Fibroblast of skin of left quadriceps (primary cell): ENCODE measurements at regions not wholly inside any gene's neighbourhood (a gene's known extent, or its start where the extent isn't known, plus 50 kb on each side); places are given as distances from the start of the nearest gene placed in this dataset.

ENCODE experiments used
- DNase-seq, 2 experiments: peaks; one replicate each; pipeline ENCODE4 v3.0.0-alpha.2; 2013; ENCODE audit warnings: low read depth in 2 of 2

DNA sequence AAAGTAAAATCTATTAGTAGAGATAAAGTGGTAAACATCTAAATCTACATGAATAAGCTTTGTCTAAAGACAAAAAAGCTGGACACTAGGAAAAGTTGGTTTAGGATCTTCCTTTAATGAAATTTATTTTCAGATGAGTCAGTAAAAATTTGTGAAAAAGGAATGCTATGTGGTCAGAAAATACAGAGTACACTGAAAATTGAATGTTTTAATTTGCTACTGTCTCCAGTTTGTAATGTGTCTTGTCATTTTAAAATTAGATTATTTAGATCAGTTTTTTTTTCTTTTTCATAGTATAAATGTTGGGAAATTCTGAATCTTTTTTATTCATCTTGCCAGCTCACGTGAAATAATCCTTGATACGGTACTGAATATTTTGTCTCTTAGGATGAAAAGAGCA lies 56.9 kb downstream of the SLITRK6 start:
- no peak for DNase-seq

DNA sequence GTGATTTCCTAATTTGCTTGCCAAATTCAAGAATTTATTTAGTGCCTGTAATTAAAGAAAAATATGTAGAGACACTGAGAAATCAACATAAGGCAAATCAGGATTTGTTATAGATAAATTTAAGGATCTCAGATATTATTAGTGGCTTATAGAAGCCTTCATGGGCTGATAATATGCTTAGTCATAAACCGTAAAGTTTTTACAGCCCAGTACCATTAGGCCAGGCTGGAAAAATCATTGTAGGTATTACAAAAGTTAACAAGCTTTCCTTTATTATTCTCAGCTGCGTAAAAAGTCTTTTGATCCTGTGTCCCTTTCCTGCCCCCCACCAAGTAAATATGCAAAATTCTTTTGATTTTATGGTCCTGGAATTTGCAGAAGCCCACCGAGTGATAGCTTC lies 58.2 kb downstream of the SLITRK6 start:
- no peak for DNase-seq

DNA sequence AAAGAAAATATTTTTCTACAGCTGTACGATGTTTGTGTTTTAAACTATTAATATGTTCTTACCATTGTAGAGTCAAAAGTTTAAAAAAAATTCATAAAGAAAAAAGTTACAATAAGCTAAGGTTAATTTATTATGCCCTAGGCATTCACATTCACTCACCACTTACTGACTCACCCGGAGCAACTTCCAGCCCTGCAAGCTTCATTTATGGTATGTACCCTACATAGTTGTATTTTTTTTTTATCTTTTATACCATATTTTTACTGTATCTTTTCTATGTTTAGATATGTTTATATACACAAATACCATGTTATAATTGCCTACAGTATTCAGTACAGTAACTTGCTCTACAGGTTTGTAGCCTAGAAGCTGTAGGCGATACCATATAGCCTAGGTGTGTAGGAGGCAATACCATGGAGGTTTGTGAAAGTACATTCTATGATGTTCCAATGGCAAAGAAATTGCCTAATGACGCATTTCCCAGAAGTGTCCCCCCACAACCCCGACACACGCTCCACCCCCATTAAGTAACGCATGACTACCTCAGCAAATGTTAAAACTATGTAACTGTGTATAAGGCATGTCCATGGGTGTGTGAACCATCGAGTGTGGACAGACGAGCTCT lies 60.4 kb downstream of the SLITRK6 start:
- DNase-seq, result peak; percentile 5 to 8

DNA sequence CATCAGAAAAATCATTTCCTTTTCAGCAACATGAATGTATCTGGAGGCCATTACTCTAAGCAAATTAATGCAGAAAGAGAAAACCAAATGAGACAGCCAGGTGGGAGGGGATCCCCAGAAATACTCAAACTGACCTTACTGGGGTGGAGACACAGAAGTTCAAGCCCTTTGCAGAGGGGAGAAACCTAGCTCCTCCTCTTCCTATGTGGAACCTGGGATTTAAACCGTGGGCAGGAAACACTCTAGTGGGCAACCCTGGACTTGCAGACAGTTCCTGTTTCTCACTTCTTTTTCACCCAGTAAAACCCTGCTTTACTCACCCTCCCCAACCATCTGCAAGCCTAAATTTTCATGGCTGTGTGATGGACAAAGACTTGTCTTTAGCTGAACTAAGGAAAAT lies 61.3 kb downstream of the SLITRK6 start:
- no peak for DNase-seq

DNA sequence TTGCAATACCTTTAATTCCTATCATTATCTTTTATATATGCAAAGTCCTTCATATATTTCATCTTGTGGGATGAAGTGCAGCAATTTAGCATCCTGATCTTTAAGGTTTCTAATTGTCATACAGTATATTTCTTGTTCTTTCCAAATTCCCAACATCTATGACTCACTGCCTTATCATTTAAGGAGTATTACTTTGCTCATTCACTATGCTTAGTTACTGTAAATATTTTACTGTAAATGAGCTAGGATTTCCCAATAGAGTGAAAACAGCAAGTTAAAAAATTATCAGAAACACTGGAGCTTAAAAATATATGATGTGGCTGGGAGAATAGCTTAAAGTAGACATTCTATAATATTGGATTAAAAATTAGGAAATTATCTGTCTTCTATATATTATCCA lies 69.9 kb downstream of the SLITRK6 start:
- peak; percentile 22 to 31 for DNase-seq

DNA sequence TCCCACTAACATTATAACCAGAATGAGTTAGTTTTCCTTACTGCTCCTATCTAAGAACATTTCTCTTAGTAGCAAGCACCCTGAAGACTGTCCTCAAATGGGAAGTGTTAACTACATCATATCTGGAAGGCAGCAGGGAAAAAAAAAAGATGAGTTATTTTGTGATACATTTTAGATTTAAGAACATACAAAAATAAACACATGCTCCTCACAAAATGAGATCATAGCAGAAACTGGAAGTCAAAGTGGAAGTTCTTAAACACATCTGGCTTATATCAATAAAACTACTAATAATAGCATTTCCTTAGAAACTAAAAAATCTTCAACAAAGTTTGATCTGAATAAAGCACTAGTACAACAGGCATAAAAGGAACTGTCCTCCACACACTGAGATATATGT lies 70.4 kb downstream of the SLITRK6 start:
- DNase-seq, result no peak

DNA sequence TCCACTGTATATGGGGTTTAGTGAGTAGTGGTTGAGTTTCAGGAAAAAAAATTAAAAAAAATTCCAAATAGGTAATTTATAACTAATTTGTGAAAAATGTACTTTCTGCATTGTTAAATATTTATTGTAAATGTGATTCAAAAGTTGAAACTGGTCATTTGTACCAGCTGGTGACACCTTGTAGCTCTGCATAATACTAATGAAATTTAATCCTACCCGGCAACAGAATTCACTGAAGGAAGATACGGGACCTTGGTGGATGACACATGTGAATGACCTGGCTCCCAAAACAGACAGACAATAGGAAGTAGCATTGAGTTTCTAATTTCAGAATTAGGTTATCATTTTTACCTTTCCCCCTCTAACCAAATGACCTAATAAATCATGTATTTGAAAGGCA lies 73.8 kb downstream of the SLITRK6 start:
- DNase-seq, result no peak

DNA sequence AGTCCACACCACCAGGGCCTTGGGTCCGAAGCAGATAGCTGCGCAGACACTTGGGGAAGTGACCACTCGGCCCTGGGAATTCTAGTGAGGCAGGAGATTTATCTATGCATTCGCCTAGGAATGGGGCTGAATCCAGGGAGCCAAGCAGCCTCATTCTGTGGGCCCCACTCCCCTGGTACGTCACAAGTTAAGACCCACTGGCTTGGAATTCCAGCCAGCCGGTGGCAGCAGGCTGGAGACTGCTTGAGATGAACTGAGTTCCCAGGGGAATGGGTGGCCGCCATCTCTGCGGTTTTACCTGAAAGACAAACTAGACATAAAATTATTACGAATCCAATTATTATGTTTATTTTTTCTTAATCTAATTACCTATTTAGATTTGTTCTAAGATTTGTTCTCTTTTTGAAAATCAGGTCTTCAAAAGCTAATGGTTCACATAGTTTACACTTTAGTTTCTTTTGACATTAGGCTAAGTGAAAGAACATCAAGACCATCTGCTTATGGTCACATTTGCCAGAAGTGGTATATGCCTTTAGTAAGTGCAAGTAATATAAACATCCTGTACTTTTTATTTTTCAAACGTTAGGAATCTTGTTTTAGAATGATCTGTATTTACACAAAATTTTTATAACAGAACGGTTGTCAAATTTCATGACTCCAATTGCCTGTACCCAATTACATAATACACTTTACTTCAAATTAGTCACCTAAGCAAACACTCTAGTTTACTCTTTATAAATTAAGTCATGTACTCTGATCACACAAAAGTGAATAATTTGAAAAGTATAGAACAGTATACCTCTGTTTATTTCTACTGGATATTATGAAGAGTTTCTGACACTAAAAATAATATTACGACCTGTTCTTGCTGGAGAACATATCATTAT lies 74.4 kb downstream of the SLITRK6 start:
- no peak for DNase-seq

DNA sequence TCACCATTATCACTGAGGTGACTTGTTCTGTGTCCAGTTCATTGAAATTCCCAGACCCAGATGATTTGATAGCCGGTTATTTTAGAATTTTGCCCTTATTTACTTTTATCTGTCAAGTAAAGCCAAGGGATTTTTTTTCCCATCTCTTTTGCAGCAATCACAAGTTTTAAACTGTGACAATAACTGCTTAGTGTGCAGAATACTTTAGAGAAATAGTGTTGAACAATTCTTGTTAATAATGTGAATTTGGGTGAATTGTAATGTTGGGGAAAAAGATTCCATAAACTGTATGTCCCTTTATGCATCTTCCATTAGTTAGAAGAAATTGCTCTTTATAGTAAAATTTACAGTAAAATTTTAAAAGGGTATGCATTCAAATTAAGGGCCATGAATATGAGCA lies 79.5 kb downstream of the SLITRK6 start:
- no peak for DNase-seq

DNA sequence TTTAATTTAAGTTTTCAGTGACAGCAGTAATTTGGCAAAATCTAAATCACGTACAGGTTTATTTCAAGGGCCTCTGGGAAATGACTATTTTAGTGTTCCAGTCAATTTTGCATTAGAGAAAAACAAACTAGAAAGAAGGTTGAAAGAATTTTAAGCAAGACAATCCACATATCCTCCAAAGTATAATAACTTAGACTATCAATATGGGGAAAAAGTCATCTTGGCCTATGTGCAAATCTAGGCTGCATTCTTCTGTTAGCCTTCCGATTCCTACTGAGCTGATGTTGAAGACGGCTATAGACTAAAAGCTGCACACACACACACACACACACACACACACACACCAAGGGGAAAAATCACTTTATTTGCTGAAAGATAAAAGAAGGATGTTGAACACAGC lies 81.3 kb downstream of the SLITRK6 start:
- no peak for DNase-seq

DNA sequence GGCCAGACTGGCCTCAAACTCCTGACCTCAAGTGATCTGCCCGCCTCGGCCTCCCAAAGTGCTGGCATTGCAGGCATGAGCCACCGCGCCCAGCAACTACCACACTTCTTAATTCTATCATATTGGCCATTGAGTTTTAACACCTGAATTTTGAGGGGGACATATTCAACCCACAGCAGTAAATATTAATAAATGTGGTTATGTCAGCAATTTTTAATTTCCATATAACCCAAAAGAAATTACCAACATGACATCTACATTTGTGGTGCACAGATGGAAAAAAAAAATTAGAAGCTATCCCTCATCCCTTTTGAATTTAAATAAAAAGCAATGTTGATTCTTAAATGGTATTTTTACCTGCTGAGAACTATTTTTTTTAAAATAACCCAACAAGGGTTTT lies 88.7 kb downstream of the SLITRK6 start:
- DNase-seq, result no peak

DNA sequence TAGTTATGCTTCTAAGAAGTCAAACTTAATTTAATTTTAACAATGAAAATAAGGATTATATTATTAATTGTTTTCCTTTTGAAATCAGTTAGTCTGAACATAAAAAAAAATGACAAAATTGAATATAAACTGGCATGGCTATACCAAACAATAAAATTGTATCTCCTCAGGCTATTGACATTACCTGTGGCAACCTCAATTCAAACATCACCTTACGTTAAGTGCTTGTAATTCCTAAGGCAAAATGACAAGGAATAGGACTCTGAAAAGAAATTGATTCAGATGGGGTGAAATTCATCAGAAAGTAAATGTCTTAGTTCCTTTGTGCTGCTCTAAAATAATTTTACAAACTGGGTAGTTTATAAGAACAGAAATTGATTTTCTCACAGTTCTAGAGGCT lies 89.5 kb downstream of the SLITRK6 start:
- no peak for DNase-seq

DNA sequence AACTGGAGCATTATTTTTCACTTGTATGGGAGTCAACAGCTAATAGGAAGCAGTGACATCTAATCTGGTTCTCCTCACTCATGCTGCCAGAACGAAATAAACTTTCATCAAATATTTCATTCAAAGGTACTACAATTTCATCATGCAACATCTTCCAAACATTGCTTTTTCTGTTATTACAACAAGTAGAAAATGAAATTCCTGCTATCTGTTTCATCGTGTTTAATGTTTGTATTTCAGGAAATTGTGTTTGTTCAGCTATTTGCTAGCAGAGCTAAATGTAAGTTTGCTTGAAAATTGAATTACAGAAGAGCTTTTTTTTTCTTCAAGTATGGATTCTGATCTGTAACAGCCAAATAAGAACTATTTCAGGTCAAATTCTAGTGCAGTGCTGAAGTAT lies 90.1 kb downstream of the SLITRK6 start:
- DNase-seq, result peak in 1 of 2 experiments; percentile 5

DNA sequence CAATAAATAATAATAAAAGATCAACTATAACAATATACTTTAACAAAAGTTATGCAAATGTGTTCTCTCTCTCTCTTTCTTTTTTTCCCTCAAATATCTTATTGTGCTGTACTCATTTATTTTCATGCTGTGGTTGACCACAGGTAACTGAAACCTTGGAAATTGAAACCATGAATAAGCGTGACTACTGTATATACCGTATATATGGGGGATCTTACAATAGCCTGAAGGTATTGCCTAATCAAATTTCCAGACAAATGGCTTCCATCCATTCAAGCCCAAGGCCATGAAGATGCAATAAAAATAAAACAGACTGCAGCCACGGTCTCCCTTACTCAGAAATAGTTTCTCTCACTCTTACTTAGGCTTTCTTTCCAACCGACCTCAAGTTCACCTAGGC lies 98.3 kb downstream of the SLITRK6 start:
- DNase-seq, result no peak

DNA sequence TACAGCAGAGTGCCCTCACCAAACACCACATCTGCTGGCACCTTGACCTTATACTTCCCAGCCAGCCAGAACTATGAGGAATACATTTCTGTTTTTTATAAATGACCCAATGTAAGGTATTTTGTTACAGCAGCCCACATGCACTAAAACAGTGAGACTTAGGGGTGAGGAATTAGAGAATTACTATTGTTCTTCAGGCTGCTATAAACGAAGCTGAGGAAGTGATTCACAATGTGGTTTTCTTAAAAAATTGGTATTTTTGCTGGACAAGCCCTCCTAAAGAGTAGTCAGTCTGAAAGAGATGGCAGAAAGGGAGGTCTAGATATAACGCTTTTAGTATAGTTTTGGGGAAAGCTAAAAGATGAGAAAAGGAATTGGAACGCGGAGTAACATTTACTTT lies 101.0 kb downstream of the SLITRK6 start:
- DNase-seq, result no peak

DNA sequence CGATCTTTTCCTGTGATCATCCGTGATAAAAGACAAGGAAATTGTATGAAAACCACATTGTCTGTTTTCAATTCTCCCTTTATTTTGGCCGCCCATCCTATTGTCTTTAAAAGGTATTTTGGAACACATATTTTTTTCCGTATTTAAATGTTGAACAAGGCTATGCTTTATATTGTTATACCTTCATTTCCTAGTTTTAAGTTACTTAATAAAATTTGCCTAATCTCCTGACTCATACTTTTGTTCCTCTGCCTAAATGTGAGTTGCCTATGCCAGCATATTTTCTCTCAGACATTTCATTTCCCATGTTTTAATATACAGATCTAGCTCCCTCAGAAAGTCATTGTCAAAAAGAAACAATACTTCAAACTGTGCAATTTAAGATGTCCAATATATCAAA lies 104.2 kb downstream of the SLITRK6 start:
- no peak for DNase-seq

DNA sequence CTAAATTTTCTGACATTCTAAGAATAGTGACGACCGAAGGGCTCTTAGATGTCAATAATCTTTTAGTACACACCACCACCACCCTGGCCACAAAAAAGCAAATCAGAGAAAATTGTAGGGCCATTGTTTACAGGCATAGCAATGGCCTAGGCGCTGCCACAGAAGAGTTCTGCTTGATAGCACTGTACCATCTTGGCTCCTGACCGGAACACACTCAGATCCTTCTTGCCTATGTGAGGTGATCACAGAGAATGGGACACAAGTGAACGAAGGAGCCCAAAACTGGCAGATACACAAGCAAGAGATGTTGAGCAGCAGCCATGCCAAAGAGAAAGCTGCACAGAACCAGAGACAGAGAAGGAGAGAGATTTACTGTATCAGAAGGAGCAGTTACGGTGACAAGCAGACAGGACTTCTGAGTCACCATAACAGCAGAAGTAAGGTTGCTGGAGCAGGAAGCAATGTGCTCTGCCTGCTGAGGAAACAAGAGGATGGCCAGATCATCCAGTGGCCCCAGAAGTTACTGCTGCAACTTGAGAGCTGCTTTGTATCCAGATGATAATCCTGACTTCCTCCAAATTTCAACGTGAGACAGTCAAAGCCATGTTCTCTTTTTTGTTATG lies 105.2 kb downstream of the SLITRK6 start:
- no peak for DNase-seq

DNA sequence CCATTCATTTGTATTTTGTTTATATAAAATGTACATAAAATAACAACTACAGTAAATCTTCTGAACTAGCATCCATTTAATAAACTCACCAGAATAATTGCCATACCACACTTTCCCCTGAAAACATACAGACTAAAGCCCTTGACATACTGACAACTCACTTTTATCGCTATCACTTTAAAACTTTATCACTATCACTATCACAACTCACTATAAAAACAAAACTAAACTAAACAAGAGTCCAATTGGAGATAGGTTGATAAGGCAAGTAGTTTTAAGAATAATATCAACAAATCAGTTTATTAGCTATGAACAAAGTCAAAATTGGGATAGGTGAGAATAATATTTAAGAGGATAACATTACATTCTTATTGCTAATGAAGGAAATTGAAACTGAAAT lies 108.9 kb downstream of the SLITRK6 start:
- DNase-seq, result no peak

DNA sequence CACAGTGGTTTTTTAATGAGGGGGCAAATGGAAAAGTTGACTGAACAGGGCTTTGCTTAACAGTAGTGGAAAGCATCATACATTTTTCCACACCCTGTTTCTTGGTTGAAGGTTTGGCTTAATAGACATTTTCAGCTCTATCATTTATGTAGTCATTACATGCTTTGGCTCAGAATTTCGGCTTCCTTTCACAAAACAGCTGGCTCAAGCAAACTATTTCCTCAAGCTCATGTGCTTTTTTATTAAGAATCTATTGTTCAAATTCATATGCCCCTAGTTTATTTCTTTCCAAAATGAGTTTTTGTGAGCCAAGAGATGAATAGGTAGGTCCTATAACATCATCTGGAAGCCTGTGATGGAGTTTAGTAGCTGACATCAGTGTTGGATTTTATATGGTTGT lies 113.8 kb downstream of the SLITRK6 start:
- no peak for DNase-seq

DNA sequence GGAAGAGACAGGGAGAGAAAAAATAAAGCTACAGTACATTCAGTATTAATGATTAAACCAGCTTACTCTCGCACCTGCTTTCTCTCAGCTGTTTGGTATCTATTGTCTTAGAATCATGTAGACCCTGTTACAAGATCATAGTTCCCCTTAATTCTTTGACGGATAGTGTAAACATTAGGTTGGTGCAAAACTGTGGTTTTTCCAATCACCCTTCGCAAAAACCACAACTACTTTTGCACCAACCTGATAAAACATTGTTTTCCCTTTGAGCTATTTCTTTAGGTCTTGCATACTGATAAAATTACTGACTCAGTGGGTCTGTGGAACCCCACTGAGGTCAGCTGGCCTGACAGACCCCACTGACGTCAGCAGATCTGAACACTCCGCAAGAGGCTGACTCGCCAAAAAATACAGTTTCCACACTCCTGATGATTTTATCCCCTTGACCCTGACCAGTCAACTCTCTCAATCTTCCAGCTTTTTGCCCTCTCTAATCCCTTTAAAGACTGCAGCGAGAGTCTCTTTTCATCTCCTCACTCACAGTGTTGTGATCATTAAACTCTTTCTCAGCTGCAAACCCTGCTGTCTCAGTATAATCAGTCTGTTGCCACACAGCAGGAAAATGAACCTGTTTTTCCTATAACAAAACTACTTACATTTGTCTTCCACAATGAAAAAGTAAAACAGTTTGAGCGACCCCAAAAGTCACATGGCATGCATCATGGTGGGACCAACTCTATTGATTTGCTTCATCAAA lies 123.9 kb downstream of the SLITRK6 start:
- DNase-seq, result no peak

DNA sequence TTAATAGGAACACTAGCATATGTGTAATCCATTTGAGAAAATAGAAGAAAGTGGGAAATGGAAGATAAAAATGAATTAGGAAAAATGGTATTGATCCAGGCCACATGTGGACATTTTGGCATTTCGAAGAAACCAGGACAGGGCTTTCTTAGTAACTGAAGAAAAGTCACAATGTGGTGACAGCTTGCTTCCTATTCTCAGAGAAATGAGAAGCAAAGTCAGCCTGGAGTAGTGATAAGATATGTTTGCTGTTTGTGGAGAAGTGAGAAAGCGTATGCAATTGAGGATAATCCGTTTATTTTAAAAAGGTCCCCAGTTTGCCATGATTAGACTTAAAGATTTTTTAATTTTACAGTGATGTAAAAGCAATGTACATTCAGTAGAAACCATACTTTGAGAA lies 127.9 kb downstream of the SLITRK6 start:
- DNase-seq, result no peak

DNA sequence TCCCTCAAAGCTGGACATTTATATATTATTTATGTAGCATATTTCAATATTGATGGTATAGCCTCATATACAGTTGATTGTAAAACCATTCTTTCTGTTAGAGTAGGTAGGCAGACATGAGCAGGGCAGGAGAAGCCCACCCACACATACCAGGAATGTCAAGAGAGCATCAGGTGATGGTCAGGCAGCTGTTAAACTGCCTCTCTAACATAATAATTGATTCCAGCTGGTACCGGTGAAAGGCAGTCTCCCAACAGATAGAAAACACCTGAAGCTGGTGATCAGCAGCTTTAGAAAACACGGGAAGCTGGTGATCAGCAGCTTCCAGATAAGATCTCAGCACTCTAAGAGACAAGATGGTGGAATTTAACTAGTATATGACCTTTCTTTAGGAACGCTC lies 132.9 kb downstream of the SLITRK6 start:
- no peak for DNase-seq
